Breast epithelium (tissue), 4 donors: ENCODE measurements at regions not wholly inside any gene's neighbourhood (a gene's known extent, or its start where the extent isn't known, plus 50 kb on each side); places are given as distances from the start of the nearest gene placed in this dataset.

ENCODE experiments used
- DNase-seq, 2 donors: peaks; one replicate each; pipeline ENCODE4 v3.0.0-alpha.2; 2019; ENCODE audit warnings: low spot score in 2 of 2
- H3K27ac ChIP-seq, 2 donors: fragments of 200-600 bp; sonication (generic) in 1 of 2; one replicate each; pipeline ENCODE4 v1.5.1; 2016 to 2019; ENCODE audit warnings: mild to moderate bottlenecking in 1 of 2
- H3K27me3 ChIP-seq, 2 donors: fragments of 200-600 bp; sonication (generic) in 1 of 2; one replicate each; pipeline versions ENCODE4 v1.5.1 to v1.6.0; 2017 to 2019; ENCODE audit warnings: control low read depth in 1 of 2, mild to moderate bottlenecking in 1 of 2
- H3K36me3 ChIP-seq: fragments of 200-600 bp; one replicate; pipeline ENCODE4 v1.5.1; 2019
- H3K4me1 ChIP-seq, 2 donors: fragments of 200-600 bp; sonication (generic); one replicate each; pipeline ENCODE4 v1.5.1; 2016 to 2019; ENCODE audit warnings: control low read depth in 1 of 2
- H3K4me3 ChIP-seq, 3 donors: fragments of 200-600 bp; sonication (generic); 1 replicate in 2 of 3; 2 replicates in 1 of 3; pipeline ENCODE4 v1.5.1; 2016 to 2019; ENCODE audit warnings: mild to moderate bottlenecking in 3 of 3, moderate library complexity in 2 of 3
- H3K9me3 ChIP-seq, 2 donors: fragments of 200-600 bp; sonication (generic) in 1 of 2; one replicate each; pipeline ENCODE4 v1.5.1; 2016 to 2019; ENCODE audit warnings: control low read depth in 1 of 2
- CTCF ChIP-seq, 3 donors: fragments of 450-650 bp; IDR thresholded peaks; one replicate each; pipeline ENCODE4 v1.5.1; 2016 to 2017; ENCODE audit warnings: antibody characterized with exemption in 3 of 3, mild to moderate bottlenecking in 3 of 3, moderate library complexity in 3 of 3
- POLR2A ChIP-seq: fragments of 450-650 bp; IDR thresholded peaks from one replicate; pipeline ENCODE4 v1.6.1; 2016; ENCODE audit warnings: antibody characterized with exemption, mild to moderate bottlenecking, moderate library complexity
- POLR2AphosphoS5 ChIP-seq, 3 donors: sonication (generic); formaldehyde crosslinking; IDR thresholded peaks; one replicate each; pipeline ENCODE4 v1.6.1; 2017; ENCODE audit warnings: antibody characterized with exemption in 3 of 3
- intact Hi-C: fragments of 100-400 bp; cut with DNase I; formaldehyde crosslinking; loops from one replicate; pipeline ENCODE4 v1.15.1; 2023; ENCODE audit warnings: low total_unique reads

- H3K27me3 ChIP-seq = no peaks in the 10 kb centered on the region
- H3K36me3 ChIP-seq = no peaks in the 10 kb centered on the region
- H3K4me3 ChIP-seq = no peak overlapping the region
- TF ChIP-seq POLR2AphosphoS5 (IDR thresholded peaks at IDR 0.05) (no peak), POLR2A (no peak), CTCF (IDR thresholded peaks at IDR 0.05) (no peak)
- peaks cover 0 to 20% of the 10 kb centered on the region in 2 donors for H3K9me3 ChIP-seq
- no peak overlapping the region for H3K27ac ChIP-seq
- no peak for DNase-seq
- H3K4me1 ChIP-seq = no peaks in the 10 kb centered on the region
- intact Hi-C loops = no loop called here
Observed at GRCh38 chr2:12663306-12664037, 53.3 kb upstream of the TRIB2 start.

DNA sequence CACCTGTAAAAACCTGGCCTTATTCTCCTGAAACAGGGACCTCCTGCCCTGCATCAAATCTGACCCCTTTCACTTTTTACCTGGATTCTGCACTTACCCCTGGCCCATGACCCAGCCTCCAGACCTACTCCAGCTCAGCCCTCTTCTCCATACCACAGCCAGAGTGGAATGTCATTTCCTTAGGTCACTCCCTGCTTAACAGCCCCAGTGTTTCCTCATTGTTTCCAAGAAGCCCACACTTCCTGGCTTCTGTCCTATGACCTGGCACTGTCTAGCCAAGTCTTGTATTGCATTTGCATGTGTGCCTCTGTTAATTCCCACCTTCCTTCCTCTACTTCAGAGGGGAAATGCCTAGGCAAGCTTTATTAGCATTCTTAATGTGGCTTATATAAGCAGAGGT lies 51.4 kb upstream of the TRIB2 start:
- Histone ChIP-seq H3K9me3 (peaks cover 0 to 20% of the 10 kb centered on the region in 2 donors), H3K4me3 (no peak overlapping the region), H3K4me1 (no peaks in the 10 kb centered on the region), H3K27me3 (no peaks in the 10 kb centered on the region), H3K36me3 (no peaks in the 10 kb centered on the region), H3K27ac (peak overlapping the region in 1 of 2 donors; percentile 4)
- intact Hi-C loops = no loop called here
- TF ChIP-seq POLR2AphosphoS5 (IDR thresholded peaks at IDR 0.05) = no peak
- no peak for TF ChIP-seq POLR2A
- no peak for TF ChIP-seq CTCF (IDR thresholded peaks at IDR 0.05)
- DNase-seq = no peak

DNA sequence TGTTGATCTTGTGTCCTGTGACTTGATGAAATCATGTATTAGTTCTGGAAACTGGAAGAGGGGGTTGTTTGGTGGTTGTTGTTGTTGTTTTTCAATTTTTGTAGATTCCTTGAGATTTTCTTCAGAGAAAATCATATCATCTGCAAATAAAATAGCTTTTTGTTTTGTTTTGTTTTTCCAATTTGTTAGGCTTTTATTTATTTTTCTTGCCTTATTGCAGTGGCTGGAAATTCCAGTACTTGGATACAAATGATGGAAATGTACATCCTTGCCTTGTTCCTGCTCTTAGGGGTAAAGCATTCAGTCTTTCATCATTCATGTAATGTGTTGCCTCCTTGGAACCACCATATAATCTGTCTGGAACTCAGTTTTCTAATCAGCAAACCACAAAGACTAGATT lies 50.3 kb upstream of the TRIB2 start:
- Histone ChIP-seq H3K4me3 (no peak overlapping the region), H3K9me3 (peaks cover 0 to 20% of the 10 kb centered on the region in 2 donors), H3K27me3 (no peaks in the 10 kb centered on the region), H3K4me1 (no peaks in the 10 kb centered on the region), H3K27ac (no peak overlapping the region), H3K36me3 (no peaks in the 10 kb centered on the region)
- DNase-seq = no peak
- TF ChIP-seq POLR2A (no peak), POLR2AphosphoS5 (IDR thresholded peaks at IDR 0.05) (no peak), CTCF (IDR thresholded peaks at IDR 0.05) (no peak)
- intact Hi-C loops = no loop called here
